ENCODE measurements at regions not wholly inside any gene's neighbourhood (a gene's known extent, or its start where the extent isn't known, plus 50 kb on each side); places are given as distances from the start of the nearest gene placed in this dataset.

GRCh38 chr6:49050584-49050983, 412.5 kb downstream of the MMUT start:
- H3K27ac ChIP-seq (ENCODE audit: control insufficient read depth, insufficient read depth, low read length) = no peak overlapping the region
- no peak overlapping the region for H3K4me2 ChIP-seq (ENCODE audit: control insufficient read depth, extremely low read depth, insufficient read depth, low read depth, low read length)
- dilution Hi-C loops (cut with MboI; ENCODE audit: extremely low pct_ligation_motif_present, low sequenced_read_pairs) = no loop called here
- TF ChIP-seq EZH2 (IDR thresholded peaks at IDR 0.05; ENCODE audit: low read length) = no peak
- TF ChIP-seq, protein P1, sequence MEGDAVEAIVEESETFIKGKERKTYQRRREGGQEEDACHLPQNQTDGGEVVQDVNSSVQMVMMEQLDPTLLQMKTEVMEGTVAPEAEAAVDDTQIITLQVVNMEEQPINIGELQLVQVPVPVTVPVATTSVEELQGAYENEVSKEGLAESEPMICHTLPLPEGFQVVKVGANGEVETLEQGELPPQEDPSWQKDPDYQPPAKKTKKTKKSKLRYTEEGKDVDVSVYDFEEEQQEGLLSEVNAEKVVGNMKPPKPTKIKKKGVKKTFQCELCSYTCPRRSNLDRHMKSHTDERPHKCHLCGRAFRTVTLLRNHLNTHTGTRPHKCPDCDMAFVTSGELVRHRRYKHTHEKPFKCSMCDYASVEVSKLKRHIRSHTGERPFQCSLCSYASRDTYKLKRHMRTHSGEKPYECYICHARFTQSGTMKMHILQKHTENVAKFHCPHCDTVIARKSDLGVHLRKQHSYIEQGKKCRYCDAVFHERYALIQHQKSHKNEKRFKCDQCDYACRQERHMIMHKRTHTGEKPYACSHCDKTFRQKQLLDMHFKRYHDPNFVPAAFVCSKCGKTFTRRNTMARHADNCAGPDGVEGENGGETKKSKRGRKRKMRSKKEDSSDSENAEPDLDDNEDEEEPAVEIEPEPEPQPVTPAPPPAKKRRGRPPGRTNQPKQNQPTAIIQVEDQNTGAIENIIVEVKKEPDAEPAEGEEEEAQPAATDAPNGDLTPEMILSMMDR (optimal IDR thresholded peaks at IDR 0.05 in 1 of 3, IDR thresholded peaks at IDR 0.05 in 1 of 3, conservative IDR thresholded peaks at IDR 0.05 in 1 of 3; ENCODE audit: extremely low read depth in 1 of 3, insufficient read depth in 2 of 3, low read length in 3 of 3) = no peak
- no peak overlapping the region for H3K9ac ChIP-seq (ENCODE audit: control insufficient read depth, extremely low read depth, insufficient read depth, low read length)
- DNase-seq (ENCODE audit: low read depth, low spot score) (no peak), FAIRE-seq (no peak)
- no peaks in the 10 kb centered on the region for H3K9me1 ChIP-seq (ENCODE audit: control insufficient read depth, extremely low read depth, insufficient read depth, low read length)
- no peak overlapping the region for H2AFZ ChIP-seq (ENCODE audit: control insufficient read depth, low read length)
- no peaks in the 10 kb centered on the region for H3K9me3 ChIP-seq (ENCODE audit: control insufficient read depth, low read depth, low read length)
- H3K4me3 ChIP-seq (ENCODE audit: control insufficient read depth in 2 of 3, extremely low read depth in 1 of 3, insufficient read depth in 2 of 3, low read depth in 1 of 3, low read length in 3 of 3) = no peak overlapping the region
- H3K36me3 ChIP-seq (ENCODE audit: control insufficient read depth in 2 of 2, extremely low read depth in 1 of 2, insufficient read depth in 2 of 2, low read length in 2 of 2) = no peaks in the 10 kb centered on the region
- peaks cover 31% of the 10 kb centered on the region for H3K4me1 ChIP-seq (ENCODE audit: control insufficient read depth, extremely low read depth, insufficient read depth, low read length)
- H3K27me3 ChIP-seq (ENCODE audit: control insufficient read depth, extremely low read depth, insufficient read depth, low read length) = no peaks in the 10 kb centered on the region
- no peaks in the 10 kb centered on the region for H4K20me1 ChIP-seq (ENCODE audit: control insufficient read depth, extremely low read depth, insufficient read depth, low read length)
- H3K79me2 ChIP-seq (ENCODE audit: control insufficient read depth, insufficient read depth, low read length) = no peaks in the 10 kb centered on the region

- Histone ChIP-seq H3K27me3 (ENCODE audit: control insufficient read depth, extremely low read depth, insufficient read depth, low read length) (no peaks in the 10 kb centered on the region), H3K4me3 (ENCODE audit: control insufficient read depth in 2 of 3, extremely low read depth in 1 of 3, insufficient read depth in 2 of 3, low read depth in 1 of 3, low read length in 3 of 3) (no peak overlapping the region), H2AFZ (ENCODE audit: control insufficient read depth, low read length) (no peak overlapping the region), H3K36me3 (ENCODE audit: control insufficient read depth in 2 of 2, extremely low read depth in 1 of 2, insufficient read depth in 2 of 2, low read length in 2 of 2) (no peaks in the 10 kb centered on the region), H3K27ac (ENCODE audit: control insufficient read depth, insufficient read depth, low read length) (no peak overlapping the region), H3K9ac (ENCODE audit: control insufficient read depth, extremely low read depth, insufficient read depth, low read length) (no peak overlapping the region), H3K9me3 (ENCODE audit: control insufficient read depth, low read depth, low read length) (no peaks in the 10 kb centered on the region), H3K4me1 (ENCODE audit: control insufficient read depth, extremely low read depth, insufficient read depth, low read length) (no peaks in the 10 kb centered on the region), H3K9me1 (ENCODE audit: control insufficient read depth, extremely low read depth, insufficient read depth, low read length) (no peaks in the 10 kb centered on the region), H3K79me2 (ENCODE audit: control insufficient read depth, insufficient read depth, low read length) (no peaks in the 10 kb centered on the region), H4K20me1 (ENCODE audit: control insufficient read depth, extremely low read depth, insufficient read depth, low read length) (no peaks in the 10 kb centered on the region), H3K4me2 (ENCODE audit: control insufficient read depth, extremely low read depth, insufficient read depth, low read depth, low read length) (no peak overlapping the region)
- dilution Hi-C loops (cut with MboI; ENCODE audit: extremely low pct_ligation_motif_present, low sequenced_read_pairs) = no loop called here
- DNase-seq (ENCODE audit: low read depth, low spot score) = no peak
- no peak for TF ChIP-seq EZH2 (IDR thresholded peaks at IDR 0.05; ENCODE audit: low read length)
- FAIRE-seq = no peak
These were observed 424.7 kb downstream of the MMUT start for GRCh38 chr6:49038294-49038822.

All from keratinocyte (primary cell).